Activated CD8-positive, alpha-beta T cell treated with anti-CD3 and anti-CD28 coated beads for 36 hours (primary cell): ENCODE measurements at regions not wholly inside any gene's neighbourhood (a gene's known extent, or its start where the extent isn't known, plus 50 kb on each side); places are given as distances from the start of the nearest gene placed in this dataset.

Experiments
- ATAC-seq: fragments of 200-7000 bp; cut with Tn5 transposase; one replicate; pipeline ENCODE4 v1.10.0; 2021; ENCODE audit warnings: mild to moderate bottlenecking, moderate library complexity
- CTCF ChIA-PET: fragments of 350-600 bp; sonication (Branson Sonifier 250); formaldehyde crosslinking; loops from one replicate; lab custom pipeline; 2021; ENCODE audit warnings: antibody characterized with exemption; lab: Charles Lee
- POLR2A ChIA-PET: fragments of 350-600 bp; sonication (Branson Sonifier 250); formaldehyde crosslinking; loops from one replicate; lab custom pipeline; 2021; ENCODE audit warnings: antibody characterized with exemption; lab: Charles Lee
- DNase-seq: peaks from one replicate; pipeline ENCODE4 v3.0.0-alpha.2; 2020
- H3K27ac Mint-ChIP-seq: one replicate; pipeline ENCODE4 v1.8.0; 2021; ENCODE audit warnings: mild to moderate bottlenecking, mixed read lengths
- H3K27me3 Mint-ChIP-seq: one replicate; pipeline ENCODE4 v1.8.0; 2021; ENCODE audit warnings: mixed read lengths
- H3K36me3 Mint-ChIP-seq: one replicate; pipeline ENCODE4 v1.8.0; 2021; ENCODE audit warnings: low read depth, mixed read lengths
- H3K4me1 Mint-ChIP-seq: one replicate; pipeline ENCODE4 v1.8.0; 2021; ENCODE audit warnings: low read depth, mixed read lengths
- H3K4me3 Mint-ChIP-seq: one replicate; pipeline ENCODE4 v1.8.0; 2021; ENCODE audit warnings: mild to moderate bottlenecking, moderate library complexity, mixed read lengths
- H3K9me3 Mint-ChIP-seq: one replicate; pipeline ENCODE4 v1.8.0; 2021; ENCODE audit warnings: mixed read lengths
- CTCF ChIP-seq: fragments of 200-600 bp; IDR thresholded peaks from one replicate; pipeline ENCODE4 v1.8.0; 2022; ENCODE audit warnings: antibody characterized with exemption, mild to moderate bottlenecking
- intact Hi-C: fragments of 100-400 bp; cut with micrococcal nuclease; formaldehyde crosslinking; loops from one replicate; pipeline ENCODE4 v1.10.0; 2022

GRCh38 chr4:52243367-52243766 is 192.3 kb downstream of the SPATA18 start:
- ATAC-seq (no peak), DNase-seq (no peak)
- intact Hi-C loops: no loop called here
- H3K4me1 Mint-ChIP-seq: no peaks in the 10 kb centered on the region
- H3K27me3 Mint-ChIP-seq: no peaks in the 10 kb centered on the region
- no peak overlapping the region for H3K4me3 Mint-ChIP-seq
- peaks cover 4% of the 10 kb centered on the region for H3K9me3 Mint-ChIP-seq
- POLR2A ChIA-PET: no interaction called here
- no peaks in the 10 kb centered on the region for H3K36me3 Mint-ChIP-seq
- no peak for TF ChIP-seq CTCF
- CTCF ChIA-PET: no interaction called here
- H3K27ac Mint-ChIP-seq: no peak overlapping the region

- H3K27ac Mint-ChIP-seq: no peak overlapping the region
- H3K36me3 Mint-ChIP-seq: no peaks in the 10 kb centered on the region
- peaks cover 4% of the 10 kb centered on the region for H3K9me3 Mint-ChIP-seq
- no peak for DNase-seq
- H3K4me1 Mint-ChIP-seq: no peaks in the 10 kb centered on the region
- ChIA-PET CTCF (no interaction called here), POLR2A (no interaction called here)
- intact Hi-C loops: no loop called here
- no peak overlapping the region for H3K4me3 Mint-ChIP-seq
- H3K27me3 Mint-ChIP-seq: no peaks in the 10 kb centered on the region
- no peak for ATAC-seq
- TF ChIP-seq CTCF: no peak
Observed at GRCh38 chr4:52244103-52244775, 193.1 kb downstream of the SPATA18 start.

GRCh38 chr4:52244848-52245247 is 193.7 kb downstream of the SPATA18 start:
- DNase-seq (no peak), ATAC-seq (no peak)
- no peak for TF ChIP-seq CTCF
- Mint-ChIP-seq H3K36me3 (no peaks in the 10 kb centered on the region), H3K4me1 (no peaks in the 10 kb centered on the region), H3K9me3 (peaks cover 4% of the 10 kb centered on the region), H3K4me3 (no peak overlapping the region), H3K27ac (no peak overlapping the region), H3K27me3 (no peaks in the 10 kb centered on the region)
- CTCF ChIA-PET: no interaction called here
- POLR2A ChIA-PET: no interaction called here
- intact Hi-C loops: no loop called here

GRCh38 chr4:52246827-52247226 is 195.7 kb downstream of the SPATA18 start:
- H3K27me3 Mint-ChIP-seq: no peaks in the 10 kb centered on the region
- ATAC-seq: no peak
- no peaks in the 10 kb centered on the region for H3K4me1 Mint-ChIP-seq
- TF ChIP-seq CTCF: no peak
- H3K27ac Mint-ChIP-seq: no peak overlapping the region
- intact Hi-C loops: no loop called here
- ChIA-PET POLR2A (interaction anchor here (0.6 kb wide), 1 partner anchor 467 kb away, joined by 3 read pairs; no protein-coding TSS in a partner anchor), CTCF (no interaction called here)
- no peak for DNase-seq
- no peak overlapping the region for H3K4me3 Mint-ChIP-seq
- no peaks in the 10 kb centered on the region for H3K36me3 Mint-ChIP-seq
- peaks cover 2% of the 10 kb centered on the region for H3K9me3 Mint-ChIP-seq

GRCh38 chr4:52247941-52248340 is 196.8 kb downstream of the SPATA18 start:
- Mint-ChIP-seq H3K4me3 (no peak overlapping the region), H3K27me3 (no peaks in the 10 kb centered on the region), H3K27ac (no peak overlapping the region), H3K4me1 (no peaks in the 10 kb centered on the region), H3K9me3 (peaks cover 8% of the 10 kb centered on the region), H3K36me3 (no peaks in the 10 kb centered on the region)
- TF ChIP-seq CTCF: no peak
- ATAC-seq (no peak), DNase-seq (no peak)
- ChIA-PET CTCF (no interaction called here), POLR2A (no interaction called here)
- intact Hi-C loops: no loop called here
